GM12875 (cell line): ENCODE measurements at regions not wholly inside any gene's neighbourhood (a gene's known extent, or its start where the extent isn't known, plus 50 kb on each side); places are given as distances from the start of the nearest gene placed in this dataset.

ENCODE experiments used
- H3K4me3 ChIP-seq: one replicate; pipeline ENCODE4 v1.5.1; 2011; ENCODE audit warnings: low read depth, low read length, control low read depth
- TF ChIP-seq, protein P1 (sequence below): IDR thresholded peaks from 2 replicates; pipeline ENCODE4 v1.5.1; 2011; ENCODE audit warnings: low read depth, mild to moderate bottlenecking, control low read depth, inconsistent platforms, low read length, moderate library complexity, borderline replicate concordance; ENCODE audit not compliant: insufficient read depth

DNA sequence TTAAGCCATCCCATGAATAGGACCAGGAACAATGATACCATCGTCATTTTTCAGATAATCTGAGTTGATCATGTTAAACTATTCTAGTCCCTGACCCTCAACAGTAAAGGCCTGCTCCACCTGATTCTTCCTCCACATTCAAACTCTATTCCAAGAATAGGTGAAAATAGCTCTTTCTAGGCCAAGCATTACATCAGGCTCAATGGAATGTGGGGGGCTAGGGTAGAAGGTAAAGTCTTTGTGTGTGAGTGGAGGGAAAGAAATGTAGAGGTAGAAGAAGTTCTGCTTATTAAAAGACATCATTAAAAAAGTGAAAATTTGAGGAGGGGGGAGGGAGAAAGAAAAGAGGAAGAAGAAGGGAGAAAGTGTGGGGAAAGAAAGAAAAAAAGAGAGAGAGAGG, 653.3 kb upstream of the PKDCC start:
- H3K4me3 ChIP-seq, result no peak overlapping the region
- TF ChIP-seq, protein P1, sequence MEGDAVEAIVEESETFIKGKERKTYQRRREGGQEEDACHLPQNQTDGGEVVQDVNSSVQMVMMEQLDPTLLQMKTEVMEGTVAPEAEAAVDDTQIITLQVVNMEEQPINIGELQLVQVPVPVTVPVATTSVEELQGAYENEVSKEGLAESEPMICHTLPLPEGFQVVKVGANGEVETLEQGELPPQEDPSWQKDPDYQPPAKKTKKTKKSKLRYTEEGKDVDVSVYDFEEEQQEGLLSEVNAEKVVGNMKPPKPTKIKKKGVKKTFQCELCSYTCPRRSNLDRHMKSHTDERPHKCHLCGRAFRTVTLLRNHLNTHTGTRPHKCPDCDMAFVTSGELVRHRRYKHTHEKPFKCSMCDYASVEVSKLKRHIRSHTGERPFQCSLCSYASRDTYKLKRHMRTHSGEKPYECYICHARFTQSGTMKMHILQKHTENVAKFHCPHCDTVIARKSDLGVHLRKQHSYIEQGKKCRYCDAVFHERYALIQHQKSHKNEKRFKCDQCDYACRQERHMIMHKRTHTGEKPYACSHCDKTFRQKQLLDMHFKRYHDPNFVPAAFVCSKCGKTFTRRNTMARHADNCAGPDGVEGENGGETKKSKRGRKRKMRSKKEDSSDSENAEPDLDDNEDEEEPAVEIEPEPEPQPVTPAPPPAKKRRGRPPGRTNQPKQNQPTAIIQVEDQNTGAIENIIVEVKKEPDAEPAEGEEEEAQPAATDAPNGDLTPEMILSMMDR, result no peak

DNA sequence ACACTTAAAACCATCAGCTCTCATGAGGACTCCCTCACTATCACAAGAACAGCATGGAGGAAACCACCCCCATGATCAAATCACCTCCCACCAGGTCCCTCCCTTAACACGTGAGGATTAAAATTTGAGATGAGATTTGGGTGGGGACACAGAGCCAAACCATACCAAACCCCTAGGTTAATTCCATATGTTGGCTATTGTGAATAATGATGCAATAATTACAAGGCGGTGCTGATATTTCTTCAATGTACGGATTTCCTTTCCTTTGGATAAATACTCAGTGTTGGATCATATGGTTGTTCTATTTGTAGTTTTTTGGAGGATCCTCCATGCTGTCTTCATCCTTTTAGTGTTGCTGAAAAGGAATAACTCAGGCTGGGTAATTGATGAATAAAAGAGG, 652.1 kb upstream of the PKDCC start:
- H3K4me3 ChIP-seq, result no peak overlapping the region
- TF ChIP-seq, protein P1, result no peak

DNA sequence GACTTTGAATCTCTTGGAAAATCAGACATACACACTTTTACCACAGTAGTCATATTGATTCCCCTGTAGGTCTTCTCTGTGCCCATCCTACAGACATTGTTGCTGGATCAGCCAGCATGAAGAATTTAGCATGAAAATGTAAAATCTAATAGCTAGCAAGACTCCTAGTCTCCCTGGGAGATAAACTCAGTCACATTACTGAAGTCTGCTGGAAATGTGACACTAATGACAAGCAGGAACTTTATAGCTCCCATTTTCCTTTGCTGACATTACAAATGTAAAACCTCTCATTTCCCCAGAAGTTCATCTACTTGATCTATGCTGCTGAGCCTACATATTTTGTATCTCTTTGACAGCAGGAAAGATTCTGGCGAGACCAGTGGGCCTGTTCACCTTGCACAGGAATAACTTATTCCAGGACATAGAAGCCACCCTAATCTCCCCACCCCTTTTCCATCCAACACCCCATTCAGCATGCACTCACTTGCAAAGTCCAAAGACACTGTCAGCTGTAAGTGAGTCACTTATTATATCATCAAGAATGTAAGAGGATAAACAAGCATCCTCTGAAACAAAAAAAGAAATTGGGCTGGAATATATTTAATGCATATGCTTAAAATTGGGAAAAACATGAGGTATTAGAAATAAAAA, 648.3 kb upstream of the PKDCC start:
- TF ChIP-seq, protein P1, result no peak
- H3K4me3 ChIP-seq, result no peak overlapping the region

DNA sequence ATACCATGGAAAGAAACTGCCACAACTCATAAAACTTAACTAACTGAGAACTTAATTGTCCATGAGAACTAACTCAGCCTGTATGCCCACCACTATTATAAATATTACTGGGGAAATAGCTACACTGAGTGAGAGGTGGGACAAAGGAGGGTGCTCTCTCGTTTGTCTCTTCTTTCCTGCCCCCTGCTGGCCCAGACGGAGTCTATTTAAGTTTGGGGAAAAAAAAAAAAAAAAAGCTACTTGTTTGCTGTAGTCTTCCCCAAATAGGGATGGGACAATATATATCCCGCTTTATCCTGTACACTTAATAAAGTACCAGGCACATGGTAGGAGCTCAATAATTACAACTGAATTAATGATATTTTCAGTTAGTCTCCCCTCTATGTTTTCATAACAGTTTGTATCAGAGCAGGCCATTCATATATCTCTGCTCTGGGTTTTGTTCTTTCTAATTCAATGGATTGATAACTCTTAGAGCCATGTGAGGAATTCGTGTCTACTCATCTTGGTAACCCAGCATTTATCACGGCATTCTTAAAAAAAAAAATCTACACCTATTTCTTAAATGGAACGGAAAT, 647.6 kb upstream of the PKDCC start:
- H3K4me3 ChIP-seq, result no peak overlapping the region
- TF ChIP-seq, protein P1, result peak; percentile 36; the same call in 1 of the 2 replicates

DNA sequence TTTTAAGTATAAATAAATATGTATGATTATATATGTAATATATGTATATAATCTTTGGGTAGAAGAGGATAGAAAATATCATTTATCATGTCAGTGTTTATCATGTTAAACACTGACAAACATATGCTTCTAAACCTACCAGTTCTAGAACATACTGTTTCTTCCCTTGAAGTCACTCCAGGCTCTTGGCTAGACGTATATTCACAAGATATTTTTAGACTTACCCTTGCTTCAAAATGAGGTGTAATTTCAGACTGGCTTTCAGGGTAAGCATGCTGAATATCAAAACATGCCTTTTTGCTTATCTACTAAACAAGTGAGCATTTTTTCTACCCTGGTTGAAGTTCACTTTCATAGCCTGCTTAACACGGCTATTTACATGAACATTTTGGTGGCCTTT, 642.4 kb upstream of the PKDCC start:
- TF ChIP-seq, protein P1, result no peak
- H3K4me3 ChIP-seq, result no peak overlapping the region

DNA sequence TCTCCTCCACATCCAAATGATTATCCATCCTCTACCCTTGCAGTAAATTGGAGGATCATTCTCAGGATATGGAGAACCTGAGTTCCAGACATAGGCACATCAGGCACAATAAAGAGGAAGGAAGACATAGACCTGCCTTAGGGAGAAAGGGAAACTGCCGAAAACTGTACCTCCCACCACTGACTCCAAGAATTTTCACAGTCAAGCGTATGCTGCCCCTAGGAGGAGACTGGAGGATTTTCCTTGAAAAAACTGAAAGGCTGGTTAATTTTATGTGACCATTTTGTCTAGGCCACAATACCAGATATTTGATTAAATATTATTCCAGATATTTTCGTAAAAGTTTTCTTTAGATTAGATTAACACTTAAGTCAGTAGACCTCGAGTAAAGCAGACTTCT, 638.5 kb upstream of the PKDCC start:
- no peak overlapping the region for H3K4me3 ChIP-seq
- TF ChIP-seq, protein P1, result no peak

DNA sequence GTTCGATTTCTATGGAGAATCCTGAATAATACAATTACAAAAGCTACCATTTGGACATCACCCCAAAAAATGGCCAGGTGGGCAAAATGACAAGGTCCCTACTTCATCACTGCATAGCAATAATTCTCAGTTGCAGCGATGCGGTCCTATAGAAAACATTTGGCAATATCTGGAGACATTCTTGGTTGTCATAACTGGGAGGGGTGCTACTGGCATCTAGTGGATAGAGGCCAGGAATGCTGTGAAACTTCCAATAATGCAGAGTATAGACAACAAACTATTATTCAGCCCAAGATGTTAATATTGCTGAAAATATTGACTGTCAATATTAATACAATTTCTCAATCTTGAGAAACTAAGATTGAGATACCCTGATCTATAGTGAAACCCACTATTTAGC, 637.8 kb upstream of the PKDCC start:
- H3K4me3 ChIP-seq, result no peak overlapping the region
- TF ChIP-seq, protein P1, result no peak
